ENCODE measurements at regions not wholly inside any gene's neighbourhood (a gene's known extent, or its start where the extent isn't known, plus 50 kb on each side); places are given as distances from the start of the nearest gene placed in this dataset.

DNA sequence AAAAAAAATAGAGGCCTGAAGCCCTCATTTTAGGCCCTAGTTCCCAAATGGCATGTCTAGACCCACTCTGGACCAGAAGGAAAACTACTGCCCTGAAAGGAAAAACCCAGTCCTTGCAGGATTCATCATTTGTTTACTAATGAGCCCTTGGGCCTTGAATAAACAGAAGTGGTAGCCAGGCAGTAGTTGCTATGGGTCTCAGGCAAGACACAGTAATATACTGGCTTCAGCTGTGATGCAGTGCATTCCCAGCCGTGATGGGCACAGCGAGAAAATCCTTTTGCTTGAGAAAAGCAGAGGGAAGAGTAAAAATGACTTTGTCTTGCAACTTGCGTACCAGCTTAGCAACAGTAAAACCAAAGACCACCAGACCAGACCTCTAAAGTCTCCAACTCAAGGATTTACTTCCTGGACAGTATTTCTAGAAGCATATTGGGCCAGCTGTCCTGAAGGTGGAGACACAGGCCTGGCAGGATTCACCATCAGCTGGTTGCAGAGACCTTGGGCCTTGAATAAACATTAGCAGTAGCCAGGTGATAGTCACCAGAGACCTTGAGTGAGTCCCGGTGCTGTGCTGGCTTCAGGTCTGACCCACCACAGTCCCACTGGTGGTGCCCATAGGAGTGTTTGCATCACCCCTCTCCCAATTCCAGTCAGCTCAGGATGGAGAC is 208.3 kb upstream of the SLITRK3 start:
- TF ChIP-seq EP300 (IDR thresholded peaks at IDR 0.05) = no peak
- TF ChIP-seq, protein P1, sequence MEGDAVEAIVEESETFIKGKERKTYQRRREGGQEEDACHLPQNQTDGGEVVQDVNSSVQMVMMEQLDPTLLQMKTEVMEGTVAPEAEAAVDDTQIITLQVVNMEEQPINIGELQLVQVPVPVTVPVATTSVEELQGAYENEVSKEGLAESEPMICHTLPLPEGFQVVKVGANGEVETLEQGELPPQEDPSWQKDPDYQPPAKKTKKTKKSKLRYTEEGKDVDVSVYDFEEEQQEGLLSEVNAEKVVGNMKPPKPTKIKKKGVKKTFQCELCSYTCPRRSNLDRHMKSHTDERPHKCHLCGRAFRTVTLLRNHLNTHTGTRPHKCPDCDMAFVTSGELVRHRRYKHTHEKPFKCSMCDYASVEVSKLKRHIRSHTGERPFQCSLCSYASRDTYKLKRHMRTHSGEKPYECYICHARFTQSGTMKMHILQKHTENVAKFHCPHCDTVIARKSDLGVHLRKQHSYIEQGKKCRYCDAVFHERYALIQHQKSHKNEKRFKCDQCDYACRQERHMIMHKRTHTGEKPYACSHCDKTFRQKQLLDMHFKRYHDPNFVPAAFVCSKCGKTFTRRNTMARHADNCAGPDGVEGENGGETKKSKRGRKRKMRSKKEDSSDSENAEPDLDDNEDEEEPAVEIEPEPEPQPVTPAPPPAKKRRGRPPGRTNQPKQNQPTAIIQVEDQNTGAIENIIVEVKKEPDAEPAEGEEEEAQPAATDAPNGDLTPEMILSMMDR (IDR thresholded peaks at IDR 0.05) = no peak

Data from tibial nerve (tissue), 4 donors.